ENCODE measurements at regions not wholly inside any gene's neighbourhood (a gene's known extent, or its start where the extent isn't known, plus 50 kb on each side); places are given as distances from the start of the nearest gene placed in this dataset.

- TF ChIP-seq, protein P1, sequence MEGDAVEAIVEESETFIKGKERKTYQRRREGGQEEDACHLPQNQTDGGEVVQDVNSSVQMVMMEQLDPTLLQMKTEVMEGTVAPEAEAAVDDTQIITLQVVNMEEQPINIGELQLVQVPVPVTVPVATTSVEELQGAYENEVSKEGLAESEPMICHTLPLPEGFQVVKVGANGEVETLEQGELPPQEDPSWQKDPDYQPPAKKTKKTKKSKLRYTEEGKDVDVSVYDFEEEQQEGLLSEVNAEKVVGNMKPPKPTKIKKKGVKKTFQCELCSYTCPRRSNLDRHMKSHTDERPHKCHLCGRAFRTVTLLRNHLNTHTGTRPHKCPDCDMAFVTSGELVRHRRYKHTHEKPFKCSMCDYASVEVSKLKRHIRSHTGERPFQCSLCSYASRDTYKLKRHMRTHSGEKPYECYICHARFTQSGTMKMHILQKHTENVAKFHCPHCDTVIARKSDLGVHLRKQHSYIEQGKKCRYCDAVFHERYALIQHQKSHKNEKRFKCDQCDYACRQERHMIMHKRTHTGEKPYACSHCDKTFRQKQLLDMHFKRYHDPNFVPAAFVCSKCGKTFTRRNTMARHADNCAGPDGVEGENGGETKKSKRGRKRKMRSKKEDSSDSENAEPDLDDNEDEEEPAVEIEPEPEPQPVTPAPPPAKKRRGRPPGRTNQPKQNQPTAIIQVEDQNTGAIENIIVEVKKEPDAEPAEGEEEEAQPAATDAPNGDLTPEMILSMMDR (IDR thresholded peaks at IDR 0.05) = no peak
- no peak for TF ChIP-seq POLR2A (IDR thresholded peaks at IDR 0.05)
Measured at GRCh38 chr2:219775506-219775905, 148.1 kb downstream of the SLC4A3 start.

Measured in thyroid gland (tissue), 4 donors.